ENCODE measurements at regions not wholly inside any gene's neighbourhood (a gene's known extent, or its start where the extent isn't known, plus 50 kb on each side); places are given as distances from the start of the nearest gene placed in this dataset.
"Not testable (repeated sequence)": the region's sequence is repeated elsewhere in the genome, so short reads cannot be mapped to it uniquely, and the experiment has no call there.

DNA sequence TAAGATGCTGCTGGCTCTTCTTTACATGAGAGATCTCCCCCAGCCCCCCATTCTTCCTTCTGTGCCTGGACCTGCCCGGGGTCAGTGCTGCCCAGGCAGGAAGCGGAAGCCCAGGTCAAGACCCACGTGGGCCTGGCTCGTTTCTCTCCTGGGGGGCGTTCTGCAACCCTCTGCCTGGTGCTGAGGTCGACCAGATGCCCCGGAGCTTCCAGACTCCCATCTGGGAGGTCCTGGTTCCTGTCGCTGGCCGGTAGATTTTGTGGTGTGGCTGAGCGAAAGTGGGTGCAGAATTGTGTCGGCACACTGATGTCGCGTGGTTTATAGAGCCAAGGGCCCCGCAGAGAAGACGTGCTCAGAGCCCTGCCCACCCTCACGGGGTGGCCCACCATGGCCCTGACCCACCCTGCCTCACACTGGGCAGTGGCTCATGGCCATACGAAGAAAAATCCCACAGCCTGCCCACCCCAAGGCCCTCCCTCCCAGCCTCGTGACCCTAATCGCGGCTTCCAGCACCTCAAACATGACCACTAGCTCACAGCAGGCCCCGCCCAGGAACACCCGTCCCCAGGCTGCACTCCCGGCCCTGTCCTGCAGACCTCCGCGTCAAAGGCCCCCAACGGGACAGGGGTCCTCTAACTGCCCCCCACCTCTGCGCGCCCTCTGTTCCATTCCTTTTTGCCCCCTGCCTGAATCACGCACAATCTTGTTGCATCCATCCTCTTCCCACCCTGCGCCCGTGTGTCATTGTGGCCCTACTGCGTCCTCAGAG is 443.2 kb upstream of the ZNF722 start:
- H3K4me3 ChIP-seq; H3K27ac ChIP-seq (replicated peaks in 1 of 4); intact Hi-C loops (cut with DNase I); H3K9me3 ChIP-seq; H3K27me3 ChIP-seq; H3K4me1 ChIP-seq; DNase-seq (ENCODE audit: extremely low spot score); H3K36me3 ChIP-seq: not testable (repeated sequence)
- no CpG with 5 or more reads among the region's 32 CpGs for WGBS

DNA sequence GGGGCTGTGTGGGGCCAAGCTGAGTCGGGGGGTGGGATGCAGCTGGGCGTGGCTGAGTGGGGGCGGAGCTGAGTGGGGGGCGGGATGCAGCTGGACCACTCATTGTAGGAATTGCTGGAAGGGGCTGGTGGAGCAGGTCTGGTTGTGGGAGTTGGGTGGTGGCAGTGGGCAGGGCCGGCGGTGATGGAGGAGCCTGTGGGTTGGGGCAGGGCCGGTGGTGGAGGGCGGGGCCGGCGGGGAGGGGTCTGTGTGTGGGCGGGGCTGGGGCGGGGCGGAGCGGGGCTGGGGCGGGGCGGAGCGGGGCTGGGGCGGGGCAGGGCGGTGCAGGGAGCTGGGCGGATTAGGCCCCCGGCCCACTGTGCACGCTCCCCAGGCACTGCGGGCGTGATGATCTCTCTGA is 442.4 kb upstream of the ZNF722 start:
- no CpG with 5 or more reads among the region's 24 CpGs for WGBS
- DNase-seq (ENCODE audit: extremely low spot score); H3K27me3 ChIP-seq; H3K27ac ChIP-seq (replicated peaks in 1 of 4); H3K4me3 ChIP-seq; H3K9me3 ChIP-seq; H3K4me1 ChIP-seq; intact Hi-C loops (cut with DNase I); H3K36me3 ChIP-seq: not testable (repeated sequence)

DNA sequence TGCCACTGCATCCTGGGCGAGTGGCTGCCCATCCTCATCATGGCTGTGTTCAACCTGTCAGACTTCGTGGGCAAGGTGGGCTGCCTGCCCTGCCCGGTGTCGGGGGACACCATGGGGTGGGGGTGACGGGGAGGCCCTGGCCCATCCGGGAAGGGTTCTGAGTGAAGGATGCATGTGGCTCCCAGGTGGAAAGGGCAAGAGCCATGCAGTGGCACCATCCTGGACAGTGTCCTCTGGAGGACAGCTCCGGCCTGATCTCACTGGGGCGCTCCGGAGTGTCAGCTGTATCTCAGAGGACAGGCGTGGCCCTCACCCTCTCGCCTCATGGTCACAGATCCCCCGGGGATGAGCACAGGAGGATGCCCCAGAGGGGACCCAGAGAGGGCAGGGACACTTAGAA is 439.6 kb upstream of the ZNF722 start:
- no CpG with 5 or more reads among the region's 12 CpGs for WGBS
- H3K36me3 ChIP-seq; H3K4me1 ChIP-seq; H3K9me3 ChIP-seq; H3K27me3 ChIP-seq; intact Hi-C loops (cut with DNase I); H3K4me3 ChIP-seq; DNase-seq (ENCODE audit: extremely low spot score); H3K27ac ChIP-seq (replicated peaks in 1 of 4): not testable (repeated sequence)

DNA sequence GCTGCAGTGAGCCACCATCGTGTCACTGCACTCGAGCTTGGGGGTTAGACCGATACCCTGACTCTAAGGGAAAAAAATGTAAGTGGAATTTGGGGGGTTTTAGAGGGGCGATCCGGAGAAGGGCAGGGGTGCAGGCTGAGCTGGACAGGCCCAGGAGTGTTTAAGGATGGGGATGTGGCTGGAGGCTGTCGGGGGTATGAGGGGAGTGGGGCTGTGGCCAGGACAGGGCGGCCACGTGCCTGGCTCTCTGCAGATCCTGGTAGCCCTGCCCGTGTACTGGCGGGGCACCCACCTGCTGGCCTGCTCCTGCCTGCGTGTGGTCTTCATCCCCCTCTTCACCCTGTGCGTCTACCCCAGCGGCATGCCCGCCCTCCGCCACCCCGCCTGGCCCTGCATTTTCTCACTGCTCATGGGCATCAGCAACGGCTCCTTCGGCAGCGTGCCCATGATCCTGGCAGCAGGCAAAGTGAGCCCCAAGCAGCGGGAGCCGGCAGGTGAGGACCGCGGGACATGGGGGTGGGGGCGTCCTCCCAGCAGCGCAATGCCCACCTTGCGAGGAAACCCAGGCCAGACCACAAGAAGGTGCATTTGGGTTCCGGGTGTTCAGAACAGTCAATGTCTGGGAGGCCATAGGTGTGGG is 438.7 kb upstream of the ZNF722 start:
- H3K36me3 ChIP-seq; H3K4me1 ChIP-seq; intact Hi-C loops (cut with DNase I); H3K27me3 ChIP-seq; H3K4me3 ChIP-seq; H3K9me3 ChIP-seq; DNase-seq (ENCODE audit: extremely low spot score); H3K27ac ChIP-seq (replicated peaks in 1 of 4): not testable (repeated sequence)
- 85% methylated on average over 11 of the region's 27 CpGs for WGBS

DNA sequence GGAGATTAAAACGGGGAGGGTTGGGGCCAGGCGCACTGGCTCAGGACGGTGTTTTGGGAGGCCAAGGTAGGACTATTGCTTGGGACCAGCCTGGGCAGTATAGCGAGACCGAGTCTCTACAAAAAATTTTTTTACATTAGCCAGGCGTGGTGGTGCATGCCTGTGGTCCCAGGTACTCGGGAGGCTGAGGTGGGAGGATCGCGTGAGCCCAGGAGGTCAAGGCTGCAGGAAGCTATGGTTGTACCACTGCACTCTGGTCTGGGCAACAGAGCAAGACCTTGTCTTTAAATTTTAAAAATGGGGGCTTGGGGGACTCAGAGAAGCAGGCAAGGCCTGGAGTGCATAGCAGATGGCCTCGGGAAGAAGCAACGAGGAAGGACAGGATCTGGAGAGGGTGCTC is 436.7 kb upstream of the ZNF722 start:
- H3K4me1 ChIP-seq; H3K9me3 ChIP-seq; H3K4me3 ChIP-seq; H3K27ac ChIP-seq (replicated peaks in 1 of 4); H3K27me3 ChIP-seq; H3K36me3 ChIP-seq; intact Hi-C loops (cut with DNase I); DNase-seq (ENCODE audit: extremely low spot score): not testable (repeated sequence)
- WGBS, result 83% methylated on average over 6 of the region's 11 CpGs

DNA sequence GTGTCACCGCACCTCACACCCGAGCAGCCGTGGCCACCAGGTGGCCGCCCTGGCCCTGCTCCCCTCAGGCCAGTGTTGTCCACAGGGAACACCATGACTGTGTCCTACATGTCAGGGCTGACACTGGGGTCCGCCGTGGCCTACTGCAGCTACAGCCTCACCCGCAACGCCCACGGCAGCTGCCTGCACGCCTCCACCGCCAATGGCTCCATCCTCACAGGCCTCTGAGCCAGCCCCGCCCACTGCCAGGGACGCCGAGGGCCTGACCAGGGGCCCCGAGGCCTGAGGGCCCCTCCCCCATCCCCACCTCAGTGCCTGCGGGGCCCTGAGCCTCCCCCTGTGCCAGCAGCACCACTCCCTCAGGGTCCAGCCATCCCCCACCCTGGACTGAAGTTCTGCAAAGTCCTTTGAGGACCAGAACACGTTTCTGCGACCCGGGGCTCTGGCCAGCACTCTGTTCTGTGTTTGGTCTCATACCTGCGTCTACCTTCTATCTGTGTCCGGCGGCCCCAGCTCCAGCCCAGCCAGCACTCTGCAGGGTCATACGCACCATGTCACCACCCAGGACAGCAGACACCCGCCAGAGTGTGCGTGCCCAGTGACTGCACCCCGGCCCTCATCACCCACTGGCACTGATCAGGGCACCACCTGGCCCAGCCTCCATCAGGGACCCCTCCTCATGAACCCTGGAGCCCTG is 436.1 kb upstream of the ZNF722 start:
- H3K4me1 ChIP-seq; intact Hi-C loops (cut with DNase I); H3K27ac ChIP-seq (replicated peaks in 1 of 4); DNase-seq (ENCODE audit: extremely low spot score); H3K27me3 ChIP-seq; H3K9me3 ChIP-seq; H3K4me3 ChIP-seq; H3K36me3 ChIP-seq: not testable (repeated sequence)
- WGBS, result 81% methylated on average over 10 of the region's 26 CpGs

DNA sequence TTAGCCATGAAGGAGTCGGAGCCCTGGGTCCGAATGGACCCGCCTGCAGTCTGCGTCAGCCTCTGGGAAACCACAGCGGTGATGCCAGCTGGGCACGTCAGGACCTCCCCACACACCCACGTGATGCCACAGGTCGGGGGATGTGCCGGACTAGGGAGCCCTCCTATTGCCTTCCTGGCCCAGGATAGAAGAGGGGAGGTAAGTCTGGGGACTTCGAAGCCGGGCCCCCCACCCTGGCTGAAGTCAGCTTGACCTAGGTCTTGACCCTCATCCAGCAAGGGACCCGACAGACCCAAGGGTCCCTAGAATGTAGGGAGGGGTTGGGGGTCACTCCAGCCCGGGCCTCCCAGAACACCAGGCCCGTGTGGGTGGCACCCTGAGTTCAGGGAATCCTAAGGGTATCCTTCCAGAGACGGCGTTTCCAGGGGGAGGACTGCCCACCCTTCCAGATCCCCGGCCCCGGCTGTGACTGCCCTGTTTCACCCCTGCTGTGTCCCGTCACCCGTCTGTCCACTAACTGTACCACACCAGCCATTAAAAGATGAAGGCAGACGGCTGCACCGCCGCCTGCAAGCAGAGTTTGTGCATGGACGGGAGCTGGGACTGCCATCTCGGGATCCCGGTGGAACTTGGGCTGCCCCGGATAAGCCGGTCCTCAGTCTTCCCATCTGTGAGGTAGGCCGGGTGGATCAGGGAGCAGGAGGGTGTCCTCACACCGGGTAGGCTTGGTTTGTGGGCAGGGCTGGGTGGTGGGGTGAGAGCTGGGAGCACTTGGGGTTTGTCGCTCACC is 435.3 kb upstream of the ZNF722 start:
- H3K27me3 ChIP-seq; intact Hi-C loops (cut with DNase I); H3K27ac ChIP-seq (replicated peaks in 1 of 4); H3K4me3 ChIP-seq; H3K4me1 ChIP-seq; H3K9me3 ChIP-seq; DNase-seq (ENCODE audit: extremely low spot score); H3K36me3 ChIP-seq: not testable (repeated sequence)
- WGBS, result 84% methylated on average over 15 of the region's 31 CpGs

DNA sequence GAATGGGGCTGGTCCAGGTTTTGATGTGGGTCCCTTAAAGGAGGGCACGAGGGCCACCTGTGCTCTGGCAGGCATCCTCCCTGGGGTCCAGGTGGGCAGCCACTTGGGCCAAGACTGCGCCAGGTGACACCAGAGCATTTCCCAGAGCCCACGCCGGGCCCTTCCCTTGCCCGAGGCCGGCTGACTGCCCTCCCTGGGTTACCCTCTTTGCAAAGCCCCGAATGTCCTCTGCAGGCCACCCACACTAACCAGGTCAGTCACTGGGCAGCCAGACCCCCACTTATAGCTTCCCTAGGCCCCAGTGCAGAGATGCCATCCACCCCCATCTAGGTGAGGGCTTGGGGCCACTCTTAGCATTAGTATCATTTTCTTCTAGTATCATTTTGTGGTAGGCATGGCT is 433.8 kb upstream of the ZNF722 start:
- WGBS, result 79% methylated on average over 3 of the region's 7 CpGs
- H3K4me3 ChIP-seq; H3K27me3 ChIP-seq; H3K9me3 ChIP-seq; H3K4me1 ChIP-seq; intact Hi-C loops (cut with DNase I); H3K36me3 ChIP-seq; H3K27ac ChIP-seq (replicated peaks in 1 of 4); DNase-seq (ENCODE audit: extremely low spot score): not testable (repeated sequence)

DNA sequence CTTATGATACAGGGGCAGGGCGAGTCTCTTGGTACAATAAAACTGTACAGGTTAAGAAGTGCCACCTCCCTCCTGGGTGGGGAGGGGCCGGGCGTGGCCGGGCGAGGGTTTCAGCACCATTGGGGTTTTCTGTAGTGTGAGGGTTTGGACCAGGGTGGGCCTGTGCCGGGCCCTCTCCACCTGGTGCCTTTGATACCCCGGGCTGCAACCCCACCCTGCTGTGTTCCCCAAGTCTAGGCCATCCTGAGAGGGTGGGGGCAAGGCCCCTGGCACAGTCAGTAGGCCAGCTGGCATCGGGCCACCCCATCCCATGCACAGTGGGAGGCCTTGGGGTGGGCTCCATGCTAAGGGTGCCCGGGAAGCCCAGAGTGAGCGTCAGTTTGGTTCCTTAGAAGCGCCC is 431.8 kb upstream of the ZNF722 start:
- DNase-seq (ENCODE audit: extremely low spot score); H3K36me3 ChIP-seq; H3K9me3 ChIP-seq; H3K27me3 ChIP-seq; H3K27ac ChIP-seq (replicated peaks in 1 of 4); intact Hi-C loops (cut with DNase I); H3K4me1 ChIP-seq; H3K4me3 ChIP-seq: not testable (repeated sequence)
- 68% methylated on average over 7 of the region's 11 CpGs for WGBS

DNA sequence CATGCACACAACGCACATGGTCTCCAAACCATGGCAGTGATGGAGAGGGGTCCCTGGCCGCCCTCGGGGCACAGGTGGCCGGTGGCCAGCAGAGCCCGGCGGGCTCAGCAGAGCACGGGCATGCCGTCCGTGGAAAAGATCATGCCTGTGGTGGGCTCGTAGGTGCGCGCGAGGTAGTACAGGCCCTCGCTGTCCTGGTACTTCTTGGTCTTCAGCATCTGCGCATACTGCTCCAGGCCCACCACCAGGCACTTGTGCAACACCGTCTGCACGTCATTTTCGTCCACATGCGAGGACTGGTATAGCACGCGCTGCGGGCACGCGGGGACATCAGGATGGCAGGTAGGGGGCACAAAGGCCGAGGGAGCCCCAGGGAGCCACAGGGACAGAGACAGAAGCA is 431.0 kb upstream of the ZNF722 start:
- not testable (repeated sequence) for DNase-seq (ENCODE audit: extremely low spot score)

DNA sequence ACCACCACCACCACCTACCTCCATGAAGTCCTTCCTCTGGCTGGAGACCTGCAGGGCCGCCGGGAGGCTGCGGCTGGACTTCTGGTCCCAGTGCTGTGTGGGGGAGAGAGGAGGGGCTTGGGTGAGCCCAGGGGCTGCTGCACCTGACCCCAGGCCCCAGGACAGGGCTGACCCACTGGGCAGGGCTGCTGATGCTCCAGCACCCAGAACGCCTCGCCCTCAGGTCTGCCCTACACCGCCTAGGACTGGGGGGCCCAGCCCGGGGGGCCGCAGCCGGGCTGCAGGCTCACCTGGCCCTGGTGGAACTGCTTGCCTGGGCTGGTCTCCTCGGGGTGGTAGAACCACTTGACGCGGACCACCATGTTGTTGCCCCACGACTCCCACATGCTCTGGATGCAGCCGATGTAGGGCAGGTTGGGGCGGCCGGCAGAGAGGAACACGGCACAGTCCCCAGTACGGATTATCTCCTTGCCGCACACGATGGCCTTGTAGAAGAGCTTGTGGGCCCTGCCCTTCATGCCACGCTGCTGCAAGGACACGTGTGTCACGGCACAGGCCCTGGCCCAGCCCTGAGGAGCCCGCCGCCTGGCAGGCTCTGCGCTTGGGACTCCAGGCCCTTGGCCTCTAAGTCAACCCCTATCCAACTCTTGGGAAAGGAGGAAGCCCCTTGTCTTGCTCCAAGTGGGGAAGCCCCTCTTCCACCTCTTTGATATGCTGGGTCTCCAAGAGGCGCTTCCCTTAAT is 429.9 kb upstream of the ZNF722 start:
- H3K4me1 ChIP-seq; intact Hi-C loops (cut with DNase I); H3K27ac ChIP-seq (replicated peaks in 1 of 4); DNase-seq (ENCODE audit: extremely low spot score); H3K27me3 ChIP-seq; H3K36me3 ChIP-seq; H3K4me3 ChIP-seq: not testable (repeated sequence)
- WGBS, result 70% methylated on average over 1 of the region's 27 CpGs
- peaks cover 0 to 13% (median 0%) of the 10 kb centered on the region in 4 donors for H3K9me3 ChIP-seq

More for the DNA sequence above, 431.0 kb upstream of the ZNF722 start:
- H3K4me3 ChIP-seq; H3K27me3 ChIP-seq; intact Hi-C loops (cut with DNase I); H3K36me3 ChIP-seq; H3K4me1 ChIP-seq; H3K27ac ChIP-seq (replicated peaks in 1 of 4): not testable (repeated sequence)
- H3K9me3 ChIP-seq, result peaks cover 0 to 13% (median 0%) of the 10 kb centered on the region in 4 donors
- 91% methylated on average over 10 of the region's 25 CpGs for WGBS

Data from esophagus muscularis mucosa (tissue), 4 donors.